ENCODE measurements at regions not wholly inside any gene's neighbourhood (a gene's known extent, or its start where the extent isn't known, plus 50 kb on each side); places are given as distances from the start of the nearest gene placed in this dataset.

DNA sequence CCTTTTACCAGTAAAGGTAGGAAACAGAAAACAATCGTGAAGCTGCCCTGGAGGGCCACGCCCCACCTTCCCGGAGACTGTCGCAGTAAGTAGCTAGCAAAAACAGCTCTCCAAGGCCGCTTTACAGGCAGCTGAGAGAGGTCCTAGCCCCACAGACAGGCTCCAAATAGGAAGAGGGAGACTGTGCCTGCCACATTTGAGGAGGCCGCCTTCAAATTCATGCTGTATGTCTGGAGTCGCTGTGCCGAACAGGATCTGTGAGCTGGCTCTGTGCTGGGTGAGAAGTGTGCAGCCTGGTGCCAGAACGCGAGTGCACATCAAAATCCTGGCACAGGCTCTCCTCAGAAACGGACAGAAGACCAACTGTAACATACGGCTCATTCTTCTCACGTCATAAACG is 582.2 kb downstream of the CETN3 start:
- H3K9me3 ChIP-seq: no peaks in the 10 kb centered on the region
- intact Hi-C loops (cut with DNase I; ENCODE audit: low total_unique reads): no loop called here
- H3K36me3 ChIP-seq: no peaks in the 10 kb centered on the region
- H3K4me1 ChIP-seq: no peaks in the 10 kb centered on the region
- no peak overlapping the region for H3K4me3 ChIP-seq
- 84 to 94% (median 88%) methylated on average over 14 of the region's 14 CpGs for WGBS, 5 donors
- no peak overlapping the region for H3K27ac ChIP-seq
- no peaks in the 10 kb centered on the region for H3K27me3 ChIP-seq (replicated peaks in 1 of 7)
- TF ChIP-seq POLR2AphosphoS5 (IDR thresholded peaks at IDR 0.05) (no peak), POLR2A (IDR thresholded peaks at IDR 0.05) (no peak)
- TF ChIP-seq, protein P1, sequence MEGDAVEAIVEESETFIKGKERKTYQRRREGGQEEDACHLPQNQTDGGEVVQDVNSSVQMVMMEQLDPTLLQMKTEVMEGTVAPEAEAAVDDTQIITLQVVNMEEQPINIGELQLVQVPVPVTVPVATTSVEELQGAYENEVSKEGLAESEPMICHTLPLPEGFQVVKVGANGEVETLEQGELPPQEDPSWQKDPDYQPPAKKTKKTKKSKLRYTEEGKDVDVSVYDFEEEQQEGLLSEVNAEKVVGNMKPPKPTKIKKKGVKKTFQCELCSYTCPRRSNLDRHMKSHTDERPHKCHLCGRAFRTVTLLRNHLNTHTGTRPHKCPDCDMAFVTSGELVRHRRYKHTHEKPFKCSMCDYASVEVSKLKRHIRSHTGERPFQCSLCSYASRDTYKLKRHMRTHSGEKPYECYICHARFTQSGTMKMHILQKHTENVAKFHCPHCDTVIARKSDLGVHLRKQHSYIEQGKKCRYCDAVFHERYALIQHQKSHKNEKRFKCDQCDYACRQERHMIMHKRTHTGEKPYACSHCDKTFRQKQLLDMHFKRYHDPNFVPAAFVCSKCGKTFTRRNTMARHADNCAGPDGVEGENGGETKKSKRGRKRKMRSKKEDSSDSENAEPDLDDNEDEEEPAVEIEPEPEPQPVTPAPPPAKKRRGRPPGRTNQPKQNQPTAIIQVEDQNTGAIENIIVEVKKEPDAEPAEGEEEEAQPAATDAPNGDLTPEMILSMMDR (IDR thresholded peaks at IDR 0.05 in 8 of 11, conservative IDR thresholded peaks at IDR 0.05 in 3 of 11): no peak
- DNase-seq: no peak

DNA sequence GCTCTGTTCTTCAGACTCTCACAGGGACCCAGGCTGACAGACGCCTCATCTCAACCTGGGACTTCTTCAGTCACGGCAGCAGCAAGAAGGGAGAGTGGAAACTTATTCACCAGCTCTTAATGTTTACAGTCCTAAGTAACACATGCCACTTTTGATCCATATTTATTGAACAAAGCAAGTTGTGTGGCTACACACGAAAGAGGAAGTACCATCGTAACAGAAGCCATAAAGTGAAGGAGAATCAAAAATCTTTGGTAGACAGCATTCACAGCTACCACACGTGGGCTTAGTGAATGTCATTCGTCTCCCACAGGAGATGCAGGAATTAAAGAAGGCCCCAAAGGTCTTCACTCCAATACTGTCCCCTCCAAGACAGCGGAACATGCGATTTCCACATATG is 582.6 kb downstream of the CETN3 start:
- no peaks in the 10 kb centered on the region for H3K4me1 ChIP-seq
- H3K36me3 ChIP-seq: no peaks in the 10 kb centered on the region
- no peaks in the 10 kb centered on the region for H3K27me3 ChIP-seq (replicated peaks in 1 of 7)
- intact Hi-C loops (cut with DNase I; ENCODE audit: low total_unique reads): no loop called here
- no peak overlapping the region for H3K27ac ChIP-seq
- H3K9me3 ChIP-seq: no peaks in the 10 kb centered on the region
- no peak for DNase-seq
- TF ChIP-seq, protein P1 (IDR thresholded peaks at IDR 0.05 in 8 of 11, conservative IDR thresholded peaks at IDR 0.05 in 3 of 11): no peak
- no peak for TF ChIP-seq POLR2AphosphoS5 (IDR thresholded peaks at IDR 0.05)
- TF ChIP-seq POLR2A (IDR thresholded peaks at IDR 0.05): no peak
- H3K4me3 ChIP-seq: no peak overlapping the region
- WGBS, 5 donors: 64 to 72% (median 67%) methylated on average over 8 of the region's 8 CpGs

DNA sequence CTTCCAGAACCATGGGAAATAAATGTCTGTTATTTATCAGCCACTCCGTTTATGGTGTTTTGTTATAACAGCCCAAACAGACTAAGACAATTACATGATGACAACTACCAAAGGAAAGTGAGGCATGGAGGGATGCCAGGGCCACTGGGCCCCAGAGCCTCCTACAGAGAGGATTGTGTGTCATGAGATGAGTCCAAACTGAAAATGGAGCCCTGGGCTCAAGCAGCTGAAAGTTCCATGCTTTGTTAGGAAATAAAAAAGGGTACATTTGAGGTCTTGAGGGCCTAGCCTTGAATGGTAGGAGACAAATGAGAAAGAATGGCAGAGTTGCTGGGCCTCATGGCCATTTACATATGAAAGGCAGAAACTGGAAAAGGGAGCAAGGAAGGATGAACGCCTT is 586.5 kb downstream of the CETN3 start:
- H3K27me3 ChIP-seq (replicated peaks in 1 of 7): no peaks in the 10 kb centered on the region
- WGBS, 5 donors: 82 to 94% (median 89%) methylated on average over 2 of the region's 2 CpGs
- no peaks in the 10 kb centered on the region for H3K9me3 ChIP-seq
- TF ChIP-seq, protein P1 (IDR thresholded peaks at IDR 0.05 in 8 of 11, conservative IDR thresholded peaks at IDR 0.05 in 3 of 11): no peak
- TF ChIP-seq POLR2AphosphoS5 (IDR thresholded peaks at IDR 0.05) (no peak), POLR2A (IDR thresholded peaks at IDR 0.05) (no peak)
- H3K4me1 ChIP-seq: no peaks in the 10 kb centered on the region
- no peak for DNase-seq
- no peaks in the 10 kb centered on the region for H3K36me3 ChIP-seq
- intact Hi-C loops (cut with DNase I; ENCODE audit: low total_unique reads): no loop called here
- no peak overlapping the region for H3K4me3 ChIP-seq
- no peak overlapping the region for H3K27ac ChIP-seq

DNA sequence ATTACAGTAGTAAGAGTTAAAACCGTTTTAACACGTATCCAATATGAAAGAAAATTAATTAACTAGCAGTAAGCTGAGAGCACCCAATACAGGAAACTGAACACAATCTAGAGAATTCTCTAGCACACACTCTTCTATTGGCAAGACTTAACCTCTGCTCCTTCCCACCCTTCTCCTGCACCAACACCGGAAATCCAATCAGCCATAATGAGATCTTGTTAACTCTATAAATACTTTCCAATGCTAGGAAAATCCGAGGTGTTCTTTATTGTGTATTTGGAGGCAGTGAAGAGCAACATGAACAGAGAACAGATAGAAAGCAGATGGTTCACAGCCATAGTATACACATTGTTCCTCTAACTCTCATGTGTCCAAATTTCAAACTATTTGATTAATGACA is 591.7 kb downstream of the CETN3 start:
- DNase-seq: no peak

More for the DNA sequence above, 591.7 kb downstream of the CETN3 start:
- intact Hi-C loops (cut with DNase I; ENCODE audit: low total_unique reads): no loop called here
- no peaks in the 10 kb centered on the region for H3K9me3 ChIP-seq
- 56 to 70% (median 65%) methylated on average over 4 of the region's 4 CpGs for WGBS, 5 donors
- H3K27me3 ChIP-seq (replicated peaks in 1 of 7): no peaks in the 10 kb centered on the region
- H3K4me3 ChIP-seq: no peak overlapping the region
- no peaks in the 10 kb centered on the region for H3K36me3 ChIP-seq
- H3K27ac ChIP-seq: no peak overlapping the region
- H3K4me1 ChIP-seq: no peaks in the 10 kb centered on the region
- TF ChIP-seq, protein P1 (IDR thresholded peaks at IDR 0.05 in 8 of 11, conservative IDR thresholded peaks at IDR 0.05 in 3 of 11): no peak
- no peak for TF ChIP-seq POLR2A (IDR thresholded peaks at IDR 0.05)
- TF ChIP-seq POLR2AphosphoS5 (IDR thresholded peaks at IDR 0.05): no peak

Data from spleen (tissue), 11 donors.